AG09319 (cell line): ENCODE measurements at regions not wholly inside any gene's neighbourhood (a gene's known extent, or its start where the extent isn't known, plus 50 kb on each side); places are given as distances from the start of the nearest gene placed in this dataset.

Source experiments
- DNase-seq: peaks from one replicate; pipeline ENCODE4 v3.0.0-alpha.2; 2010; ENCODE audit warnings: low read depth; ENCODE audit errors: extremely low read depth
- TF ChIP-seq, protein P1 (sequence below): IDR thresholded peaks from 2 replicates; pipeline ENCODE4 v1.5.1; 2011; ENCODE audit warnings: low read depth, mild to moderate bottlenecking, inconsistent platforms, low read length, moderate library complexity

DNA sequence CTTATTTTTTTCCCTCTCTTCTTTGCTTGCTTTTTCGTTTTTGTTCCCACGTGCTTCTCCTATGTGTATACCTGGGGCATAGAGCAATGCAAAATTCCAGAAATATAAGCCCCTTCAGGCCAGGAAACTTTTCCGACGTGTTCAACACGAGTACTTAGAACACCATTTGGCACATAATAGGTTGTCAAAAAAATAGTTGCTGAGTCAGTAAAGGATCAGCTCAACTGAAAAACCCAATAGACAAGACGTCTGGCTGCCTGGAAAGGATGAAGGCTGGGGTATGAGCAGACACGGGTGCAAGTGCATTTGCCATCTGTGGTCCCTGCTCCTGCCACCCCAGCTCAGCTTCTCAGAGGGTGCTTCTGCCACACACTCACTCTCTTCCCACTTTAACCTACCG, 823.0 kb upstream of the SOX11 start:
- TF ChIP-seq, protein P1, sequence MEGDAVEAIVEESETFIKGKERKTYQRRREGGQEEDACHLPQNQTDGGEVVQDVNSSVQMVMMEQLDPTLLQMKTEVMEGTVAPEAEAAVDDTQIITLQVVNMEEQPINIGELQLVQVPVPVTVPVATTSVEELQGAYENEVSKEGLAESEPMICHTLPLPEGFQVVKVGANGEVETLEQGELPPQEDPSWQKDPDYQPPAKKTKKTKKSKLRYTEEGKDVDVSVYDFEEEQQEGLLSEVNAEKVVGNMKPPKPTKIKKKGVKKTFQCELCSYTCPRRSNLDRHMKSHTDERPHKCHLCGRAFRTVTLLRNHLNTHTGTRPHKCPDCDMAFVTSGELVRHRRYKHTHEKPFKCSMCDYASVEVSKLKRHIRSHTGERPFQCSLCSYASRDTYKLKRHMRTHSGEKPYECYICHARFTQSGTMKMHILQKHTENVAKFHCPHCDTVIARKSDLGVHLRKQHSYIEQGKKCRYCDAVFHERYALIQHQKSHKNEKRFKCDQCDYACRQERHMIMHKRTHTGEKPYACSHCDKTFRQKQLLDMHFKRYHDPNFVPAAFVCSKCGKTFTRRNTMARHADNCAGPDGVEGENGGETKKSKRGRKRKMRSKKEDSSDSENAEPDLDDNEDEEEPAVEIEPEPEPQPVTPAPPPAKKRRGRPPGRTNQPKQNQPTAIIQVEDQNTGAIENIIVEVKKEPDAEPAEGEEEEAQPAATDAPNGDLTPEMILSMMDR: no peak

GRCh38 chr2:4873364-4873763, 818.8 kb upstream of the SOX11 start:
- TF ChIP-seq, protein P1: no peak
- DNase-seq: no peak

More for the DNA sequence above, 823.0 kb upstream of the SOX11 start:
- no peak for DNase-seq

DNA sequence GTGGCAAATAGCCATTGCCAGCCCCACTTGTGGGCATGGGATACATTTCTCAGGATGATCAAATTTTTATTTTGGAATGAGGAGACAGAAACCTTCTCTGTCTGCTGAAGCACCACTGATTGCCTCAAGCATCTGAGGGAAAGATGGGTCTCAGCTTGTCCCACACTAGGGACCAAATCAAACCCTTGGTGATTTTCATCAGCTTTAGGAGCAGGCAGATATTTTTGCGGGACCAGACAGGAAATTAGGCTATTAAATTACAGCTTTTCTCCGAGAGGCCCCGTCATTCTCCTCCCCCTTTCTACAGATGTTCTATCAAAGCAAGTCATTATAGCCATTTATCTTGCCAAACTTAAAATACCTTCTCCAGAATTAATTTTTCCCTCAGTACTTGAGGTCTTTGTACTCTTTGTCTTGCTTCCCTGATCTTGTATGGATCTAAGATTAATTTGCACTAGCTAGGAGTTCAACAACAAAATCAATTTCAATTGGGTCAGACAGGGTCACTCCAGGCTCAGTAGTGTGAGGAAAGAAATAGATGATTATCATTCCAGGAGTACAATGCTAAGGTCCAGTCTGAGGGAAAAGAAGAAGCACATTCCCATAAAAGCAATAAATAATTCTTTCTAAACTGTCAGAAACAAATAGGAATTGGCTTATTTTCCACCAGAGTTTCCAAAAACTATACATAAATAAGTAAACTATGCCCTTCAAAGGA, 818.1 kb upstream of the SOX11 start:
- DNase-seq: no peak
- TF ChIP-seq, protein P1: no peak

GRCh38 chr2:4882421-4882820, 809.8 kb upstream of the SOX11 start:
- TF ChIP-seq, protein P1: no peak
- DNase-seq: no peak

- DNase-seq: no peak
- TF ChIP-seq, protein P1: no peak
Measured at GRCh38 chr2:4882941-4883340, 809.2 kb upstream of the SOX11 start.

DNA sequence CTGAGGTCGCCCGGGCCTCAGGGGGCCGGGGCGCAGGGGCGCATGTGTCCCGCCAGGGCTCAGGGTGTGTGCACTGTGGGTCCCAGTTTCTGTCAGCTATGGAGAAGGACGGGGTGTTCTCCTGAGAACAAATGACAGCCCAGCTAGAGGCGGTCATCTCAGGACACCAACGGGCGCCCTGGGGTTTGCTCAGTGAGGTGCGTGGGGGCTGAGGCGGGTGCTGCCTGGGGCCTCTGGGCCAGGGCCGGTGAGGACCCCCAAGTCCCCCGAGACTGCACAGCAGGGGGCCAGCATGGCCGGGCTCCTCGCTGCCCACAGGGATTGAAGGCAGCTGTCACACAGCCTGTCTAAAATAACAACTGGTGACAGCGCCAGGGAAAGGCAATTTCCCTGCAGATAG, 808.8 kb upstream of the SOX11 start:
- no peak for DNase-seq

DNA sequence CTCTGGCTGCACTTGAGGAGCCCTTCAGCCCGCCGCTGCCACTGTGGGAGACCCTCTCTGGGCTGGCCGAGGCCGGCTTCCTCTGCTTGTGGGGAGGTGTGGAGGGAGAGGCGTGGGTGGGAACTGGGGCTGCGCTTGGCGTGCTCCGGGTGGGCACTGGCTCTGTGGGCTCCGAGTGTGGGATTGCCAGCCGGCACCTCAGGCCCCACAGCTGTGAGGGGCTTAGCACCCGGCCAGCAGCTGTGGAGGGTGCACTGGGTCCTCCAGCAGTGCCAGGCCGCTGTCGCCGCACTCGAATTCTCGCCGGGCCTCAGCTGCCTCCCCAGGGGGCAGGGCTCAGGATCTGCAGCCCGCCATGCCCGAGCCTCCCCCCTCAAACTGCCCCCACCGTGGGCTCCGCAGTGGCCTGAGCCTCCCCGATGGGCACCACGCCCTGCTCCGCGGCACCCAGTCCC, 808.0 kb upstream of the SOX11 start:
- no peak for DNase-seq
- TF ChIP-seq, protein P1: no peak

More for the DNA sequence above, 808.8 kb upstream of the SOX11 start:
- TF ChIP-seq, protein P1: no peak
